Islet of Langerhans (tissue), 1 donor: ENCODE measurements at regions not wholly inside any gene's neighbourhood (a gene's known extent, or its start where the extent isn't known, plus 50 kb on each side); places are given as distances from the start of the nearest gene placed in this dataset.

Experiments used
- FAIRE-seq: peaks from one replicate; lab custom pipeline; 2011; peaks lifted over from hg19 to GRCh38; lab: Jason Lieb, UNC

- FAIRE-seq = no peak
Measured at GRCh38 chr2:2826209-2826551, 495.1 kb upstream of the MYT1L start.

GRCh38 chr2:2825516-2826208 is 494.6 kb upstream of the MYT1L start:
- FAIRE-seq = no peak

GRCh38 chr2:2825062-2825461 is 494.0 kb upstream of the MYT1L start:
- FAIRE-seq = no peak

- FAIRE-seq = no peak
Measured at GRCh38 chr2:2824588-2824987, 493.5 kb upstream of the MYT1L start.

GRCh38 chr2:2823061-2823753 is 492.1 kb upstream of the MYT1L start:
- no peak for FAIRE-seq

GRCh38 chr2:2822143-2822542 is 491.1 kb upstream of the MYT1L start:
- no peak for FAIRE-seq

GRCh38 chr2:2812648-2813047 is 481.6 kb upstream of the MYT1L start:
- FAIRE-seq = no peak

GRCh38 chr2:2812117-2812516 is 481.0 kb upstream of the MYT1L start:
- no peak for FAIRE-seq

- FAIRE-seq = no peak
Measured at GRCh38 chr2:2810504-2810903, 479.4 kb upstream of the MYT1L start.

- no peak for FAIRE-seq
Measured at GRCh38 chr2:2809771-2810170, 478.7 kb upstream of the MYT1L start.

GRCh38 chr2:2808551-2809058 is 477.5 kb upstream of the MYT1L start:
- no peak for FAIRE-seq

- FAIRE-seq = no peak
Measured at GRCh38 chr2:2806711-2807110, 475.6 kb upstream of the MYT1L start.

- no peak for FAIRE-seq
Measured at GRCh38 chr2:2805263-2805662, 474.2 kb upstream of the MYT1L start.

- no peak for FAIRE-seq
Measured at GRCh38 chr2:2804528-2804927, 473.5 kb upstream of the MYT1L start.

- FAIRE-seq = no peak
Measured at GRCh38 chr2:2801458-2801857, 470.4 kb upstream of the MYT1L start.

GRCh38 chr2:2800697-2801096 is 469.6 kb upstream of the MYT1L start:
- no peak for FAIRE-seq

- FAIRE-seq = no peak
Measured at GRCh38 chr2:2800001-2800400, 468.9 kb upstream of the MYT1L start.

- FAIRE-seq = no peak
Measured at GRCh38 chr2:2799151-2799697, 468.1 kb upstream of the MYT1L start.

- no peak for FAIRE-seq
Measured at GRCh38 chr2:2798337-2798736, 467.3 kb upstream of the MYT1L start.

- FAIRE-seq = no peak
Measured at GRCh38 chr2:2797797-2798196, 466.7 kb upstream of the MYT1L start.

- FAIRE-seq = no peak
Measured at GRCh38 chr2:2796207-2796606, 465.1 kb upstream of the MYT1L start.

- FAIRE-seq = no peak
Measured at GRCh38 chr2:2795438-2796091, 464.5 kb upstream of the MYT1L start.

- FAIRE-seq = no peak
Measured at GRCh38 chr2:2793925-2794560, 463.0 kb upstream of the MYT1L start.
